Panc1 (cell line): ENCODE measurements at regions not wholly inside any gene's neighbourhood (a gene's known extent, or its start where the extent isn't known, plus 50 kb on each side); places are given as distances from the start of the nearest gene placed in this dataset.

ENCODE experiments used
- ATAC-seq: fragments of 200-7000 bp; cut with Tn5 transposase; 2 replicates; pipeline ENCODE4 v1.9.1; 2020; ENCODE audit warnings: mild to moderate bottlenecking, moderate library complexity
- BruUV-seq: library from RNA; stranded (reverse); fragments of 400-500 nt; replicated peaks from 2 replicates; lab custom pipeline; 2021; lab: Mats Ljungman, UMichigan
- CTCF ChIA-PET: fragments of 300-600 bp; sonication (Branson Sonifier 250); formaldehyde crosslinking; loops from one replicate; lab custom pipeline; 2022; ENCODE audit warnings: antibody characterized with exemption; lab: Charles Lee
- POLR2A ChIA-PET: fragments of 300-600 bp; sonication (Branson Sonifier 250); formaldehyde crosslinking; loops from one replicate; lab custom pipeline; 2022; ENCODE audit warnings: antibody characterized with exemption; lab: Charles Lee
- DNase-seq: peaks from one replicate; pipeline ENCODE4 v3.0.0-alpha.2; 2010; ENCODE audit warnings: low read depth, low spot score
- H3K27ac ChIP-seq: 2 replicates; pipeline ENCODE4 v1.5.1; 2011; ENCODE audit warnings: mild to moderate bottlenecking, low read length, inconsistent platforms
- H3K27me3 ChIP-seq: fragments of 200-500 bp; sonication (Bioruptor generic); 2 replicates; pipeline ENCODE4 v1.6.0; 2014; ENCODE audit warnings: low read length, inconsistent platforms; ENCODE audit not compliant: control insufficient read depth, insufficient read depth
- H3K36me3 ChIP-seq: fragments of 200-500 bp; sonication (Bioruptor generic); 2 replicates; pipeline ENCODE4 v1.5.1; 2014; ENCODE audit warnings: inconsistent platforms, mild to moderate bottlenecking, low read length, moderate library complexity; ENCODE audit not compliant: control insufficient read depth, insufficient read depth
- H3K4me1 ChIP-seq: 2 replicates; pipeline ENCODE4 v1.5.1; 2011; ENCODE audit warnings: inconsistent platforms, mild to moderate bottlenecking, low read length, moderate library complexity; ENCODE audit not compliant: control insufficient read depth, insufficient read depth
- H3K4me3 ChIP-seq, 2 experiments: 2 replicates each; pipeline ENCODE4 v1.5.1; 2011 to 2012; ENCODE audit warnings: low read depth in 2 of 2, low read length in 2 of 2, mild to moderate bottlenecking in 2 of 2, inconsistent platforms in 1 of 2, moderate library complexity in 1 of 2
- H3K9me3 ChIP-seq: fragments of 200-500 bp; sonication (Bioruptor generic); 2 replicates; pipeline ENCODE4 v1.5.1; 2014; ENCODE audit warnings: low read depth, mild to moderate bottlenecking, inconsistent platforms, low read length, moderate library complexity; ENCODE audit not compliant: control insufficient read depth, insufficient read depth
- CTCF ChIP-seq: fragments of 450-650 bp; IDR thresholded peaks from 2 replicates; pipeline ENCODE4 v1.5.1; 2017; ENCODE audit warnings: mild to moderate bottlenecking
- POLR2AphosphoS5 ChIP-seq: IDR thresholded peaks from 2 replicates; pipeline ENCODE4 v1.6.1; 2012; ENCODE audit warnings: mild to moderate bottlenecking, low read depth, low read length, moderate library complexity
- REST ChIP-seq, 2 experiments: IDR thresholded peaks; 2 replicates each; pipeline ENCODE4 v1.6.1; 2011 to 2012; ENCODE audit warnings: low read depth in 2 of 2, control low read depth in 1 of 2, low read length in 1 of 2, mild to moderate bottlenecking in 1 of 2, moderate library complexity in 1 of 2; ENCODE audit not compliant: insufficient read depth in 1 of 2
- SIN3A ChIP-seq: IDR thresholded peaks from 2 replicates; pipeline ENCODE4 v1.6.1; 2012; ENCODE audit warnings: low read depth, mild to moderate bottlenecking, low read length, moderate library complexity, borderline replicate concordance; ENCODE audit not compliant: insufficient read depth
- TCF7L2 ChIP-seq: IDR thresholded peaks from 2 replicates; pipeline ENCODE4 v1.6.1; 2011; ENCODE audit warnings: mild to moderate bottlenecking, low read depth, low read length, inconsistent platforms
- in situ Hi-C: cut with HindIII; loops from 2 replicates; pipeline ENCODE4 v1.10.0; 2016; ENCODE audit warnings: low sequenced_read_pairs, low pct_unique_long_range_greater_than_20kb
- intact Hi-C: fragments of 100-400 bp; cut with micrococcal nuclease; formaldehyde crosslinking; loops from one replicate; pipeline ENCODE4 v1.10.0; 2022; ENCODE audit not compliant: unreplicated experiment

- Histone ChIP-seq H3K27me3 (no peaks in the 10 kb centered on the region), H3K4me3 (no peak overlapping the region), H3K36me3 (no peaks in the 10 kb centered on the region), H3K27ac (no peak overlapping the region), H3K4me1 (no peaks in the 10 kb centered on the region), H3K9me3 (no peaks in the 10 kb centered on the region)
- POLR2A ChIA-PET, result no interaction called here
- CTCF ChIA-PET, result no interaction called here
- no TSS peak for BruUV-seq
- intact Hi-C loops, result no loop called here
- ATAC-seq, result no peak
- in situ Hi-C loops, result no loop called here
- DNase-seq, result no peak
- no peak for TF ChIP-seq SIN3A
- TF ChIP-seq POLR2AphosphoS5, result no peak
- no peak for TF ChIP-seq TCF7L2
- TF ChIP-seq CTCF, result no peak
- TF ChIP-seq REST (IDR thresholded peaks at IDR 0.05; ENCODE audit: insufficient read depth in 1 of 2, low read depth in 2 of 2, low read length in 1 of 2), result no peak
Observed at GRCh38 chr22:22074634-22075381, 92.2 kb upstream of the TOP3B start.

- Histone ChIP-seq H3K4me3 (no peak overlapping the region), H3K27me3 (no peaks in the 10 kb centered on the region), H3K36me3 (no peaks in the 10 kb centered on the region), H3K27ac (no peak overlapping the region), H3K9me3 (no peaks in the 10 kb centered on the region), H3K4me1 (no peaks in the 10 kb centered on the region)
- CTCF ChIA-PET, result no interaction called here
- intact Hi-C loops (no loop called here), in situ Hi-C loops (no loop called here)
- POLR2A ChIA-PET, result no interaction called here
- ATAC-seq (no peak), DNase-seq (no peak)
- TF ChIP-seq POLR2AphosphoS5 (no peak), CTCF (no peak), SIN3A (no peak), REST (IDR thresholded peaks at IDR 0.05; ENCODE audit: insufficient read depth in 1 of 2, low read depth in 2 of 2, low read length in 1 of 2) (no peak)
- BruUV-seq, result no TSS peak
Observed at GRCh38 chr22:22073769-22074561, 91.4 kb upstream of the TOP3B start.
